Transverse colon (tissue), 4 donors: ENCODE measurements at regions not wholly inside any gene's neighbourhood (a gene's known extent, or its start where the extent isn't known, plus 50 kb on each side); places are given as distances from the start of the nearest gene placed in this dataset.

ENCODE experiments used
- DNase-seq: peaks from one replicate; pipeline ENCODE4 v3.0.0-alpha.2; 2019
- H3K27ac ChIP-seq, 4 donors: fragments of 200-600 bp; sonication (generic); 2 replicates each; pipeline ENCODE4 v1.5.1; 2016 to 2018; ENCODE audit warnings: inconsistent platforms in 4 of 4
- H3K27me3 ChIP-seq: fragments of 200-600 bp; sonication (generic); 2 replicates; pipeline ENCODE4 v1.5.1; 2017; ENCODE audit warnings: inconsistent platforms
- H3K36me3 ChIP-seq, 4 donors: fragments of 200-600 bp; sonication (generic); 2 replicates each; pipeline ENCODE4 v1.5.1; 2017 to 2019; ENCODE audit warnings: inconsistent platforms in 4 of 4
- H3K4me1 ChIP-seq, 4 donors: fragments of 200-600 bp; sonication (generic); 2 replicates each; pipeline ENCODE4 v1.5.1; 2017 to 2020; ENCODE audit warnings: inconsistent platforms in 4 of 4
- H3K4me3 ChIP-seq, 4 donors: fragments of 200-600 bp; sonication (generic); 1 replicate in 1 of 4; 2 replicates in 3 of 4; pipeline versions ENCODE4 v1.5.1 to v1.6.1; 2017 to 2019; ENCODE audit warnings: inconsistent platforms in 4 of 4
- H3K9me3 ChIP-seq, 2 donors: fragments of 200-600 bp; sonication (generic); 2 replicates each; pipeline ENCODE4 v1.5.1; 2017 to 2019; ENCODE audit warnings: inconsistent platforms in 2 of 2
- EP300 ChIP-seq: sonication (generic); formaldehyde crosslinking; IDR thresholded peaks from one replicate; pipeline ENCODE4 v1.6.1; 2017; ENCODE audit warnings: antibody characterized with exemption, low read depth
- POLR2A ChIP-seq: fragments of 450-650 bp; IDR thresholded peaks from one replicate; pipeline ENCODE4 v1.6.1; 2016; ENCODE audit warnings: antibody characterized with exemption, mild to moderate bottlenecking, moderate library complexity
- POLR2AphosphoS5 ChIP-seq, 3 donors: sonication (generic); formaldehyde crosslinking; IDR thresholded peaks; one replicate each; pipeline ENCODE4 v1.6.1; 2016; ENCODE audit warnings: antibody characterized with exemption in 3 of 3
- WGBS, 2 donors: methylation state at CpG; one replicate each; pipeline ENCODE4 v1.1.5; 2018; ENCODE audit warnings: low coverage in 1 of 2; 5-methylcytosine and 5-hydroxymethylcytosine counted together
- in situ Hi-C, 4 donors: fragments of 200-750 bp; cut with MboI; loops; one replicate each; pipeline versions ENCODE4 v1.15.0 to v1.15.1; 2017; ENCODE audit warnings: low sequenced_read_pairs in 3 of 4, low pct_ligation_motif_present in 1 of 4, low pct_unique_long_range_greater_than_20kb in 1 of 4
- intact Hi-C: fragments of 100-400 bp; cut with DNase I; formaldehyde crosslinking; loops from one replicate; pipeline ENCODE4 v1.15.1; 2023; ENCODE audit warnings: low total_unique reads
- TF ChIP-seq, protein P1 (sequence below), 5 experiments: fragments of 200-600 bp in 3 of 5; fragments of 450-650 bp in 2 of 5; sonication (generic) in 3 of 5; IDR thresholded peaks; 1 replicate in 2 of 5; 2 replicates in 3 of 5; pipeline ENCODE4 v1.5.1; 2016 to 2017; ENCODE audit warnings: antibody characterized with exemption in 5 of 5, inconsistent platforms in 3 of 5, mild to moderate bottlenecking in 2 of 5, moderate library complexity in 1 of 5

DNA sequence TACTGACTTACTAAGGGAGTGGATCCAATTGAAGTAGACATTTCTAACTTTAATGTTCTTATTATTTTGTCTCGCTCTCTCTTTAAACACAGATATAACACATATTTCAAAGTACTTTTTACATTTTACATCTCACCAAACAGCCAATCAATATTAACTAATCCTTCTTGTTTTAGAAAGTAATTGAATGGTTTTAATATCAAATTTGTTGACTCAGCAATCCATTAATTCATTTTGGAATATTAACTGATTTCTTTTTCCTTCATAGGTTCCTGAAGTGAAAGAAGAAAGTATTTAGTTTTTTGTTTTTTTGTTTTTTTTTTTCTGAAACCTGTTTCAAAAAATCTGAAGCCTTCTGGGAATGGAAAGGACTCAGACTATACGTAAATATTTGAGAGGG is 62.3 kb upstream of the DPYD start:
- in situ Hi-C loops: no loop called here
- no peaks in the 10 kb centered on the region for H3K9me3 ChIP-seq
- H3K36me3 ChIP-seq: no peaks in the 10 kb centered on the region
- DNase-seq: no peak
- H3K4me1 ChIP-seq: no peaks in the 10 kb centered on the region
- H3K27ac ChIP-seq: no peak overlapping the region
- WGBS, 2 donors: 95 to 100% methylated on average over 2 of the region's 2 CpGs
- intact Hi-C loops: no loop called here
- TF ChIP-seq POLR2A (no peak), POLR2AphosphoS5 (IDR thresholded peaks at IDR 0.05) (no peak), EP300 (no peak)
- TF ChIP-seq, protein P1, sequence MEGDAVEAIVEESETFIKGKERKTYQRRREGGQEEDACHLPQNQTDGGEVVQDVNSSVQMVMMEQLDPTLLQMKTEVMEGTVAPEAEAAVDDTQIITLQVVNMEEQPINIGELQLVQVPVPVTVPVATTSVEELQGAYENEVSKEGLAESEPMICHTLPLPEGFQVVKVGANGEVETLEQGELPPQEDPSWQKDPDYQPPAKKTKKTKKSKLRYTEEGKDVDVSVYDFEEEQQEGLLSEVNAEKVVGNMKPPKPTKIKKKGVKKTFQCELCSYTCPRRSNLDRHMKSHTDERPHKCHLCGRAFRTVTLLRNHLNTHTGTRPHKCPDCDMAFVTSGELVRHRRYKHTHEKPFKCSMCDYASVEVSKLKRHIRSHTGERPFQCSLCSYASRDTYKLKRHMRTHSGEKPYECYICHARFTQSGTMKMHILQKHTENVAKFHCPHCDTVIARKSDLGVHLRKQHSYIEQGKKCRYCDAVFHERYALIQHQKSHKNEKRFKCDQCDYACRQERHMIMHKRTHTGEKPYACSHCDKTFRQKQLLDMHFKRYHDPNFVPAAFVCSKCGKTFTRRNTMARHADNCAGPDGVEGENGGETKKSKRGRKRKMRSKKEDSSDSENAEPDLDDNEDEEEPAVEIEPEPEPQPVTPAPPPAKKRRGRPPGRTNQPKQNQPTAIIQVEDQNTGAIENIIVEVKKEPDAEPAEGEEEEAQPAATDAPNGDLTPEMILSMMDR (IDR thresholded peaks at IDR 0.05): no peak
- no peak overlapping the region for H3K4me3 ChIP-seq
- no peaks in the 10 kb centered on the region for H3K27me3 ChIP-seq

DNA sequence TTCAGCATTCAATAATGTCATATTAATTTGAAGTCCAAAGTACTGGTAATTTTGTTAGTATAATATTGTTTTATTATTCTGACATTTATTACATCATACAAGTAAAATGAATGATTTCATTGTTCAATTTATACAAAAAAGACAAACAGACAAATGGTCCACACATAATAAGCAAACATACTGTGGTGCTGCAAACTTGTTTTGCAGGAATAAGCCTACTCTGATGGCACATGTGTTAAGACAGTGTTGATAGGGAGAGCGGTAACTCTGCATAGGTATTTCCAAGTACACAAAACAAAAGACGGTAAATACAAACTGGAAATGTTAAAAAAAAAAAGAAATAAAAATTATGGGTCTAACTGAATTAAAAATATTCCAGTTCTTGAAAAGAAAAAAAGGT is 59.7 kb upstream of the DPYD start:
- WGBS, 2 donors: 37 to 68% methylated on average over 2 of the region's 2 CpGs

DNA sequence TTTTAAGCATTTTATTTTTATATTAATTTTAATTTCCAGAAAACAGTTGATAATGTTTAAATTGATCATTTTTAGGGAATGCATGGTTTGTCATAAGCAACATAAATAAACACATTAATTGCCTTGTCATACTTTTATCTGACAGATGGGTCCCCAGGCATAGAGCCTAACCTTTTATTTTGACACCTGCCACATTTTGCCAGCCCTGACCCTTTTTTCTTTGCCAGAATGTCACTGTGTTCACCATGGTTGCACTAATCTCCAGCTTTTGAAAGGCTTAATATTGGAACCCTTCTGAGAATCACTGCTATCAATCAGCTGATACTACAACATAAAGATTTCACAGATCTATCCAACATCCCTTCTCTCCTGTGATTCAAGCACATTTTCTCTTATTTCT is 56.0 kb upstream of the DPYD start:
- Histone ChIP-seq H3K27ac (no peak overlapping the region), H3K4me1 (no peaks in the 10 kb centered on the region), H3K27me3 (no peaks in the 10 kb centered on the region), H3K36me3 (no peaks in the 10 kb centered on the region), H3K4me3 (no peak overlapping the region), H3K9me3 (no peaks in the 10 kb centered on the region)
- TF ChIP-seq POLR2A (no peak), EP300 (no peak), POLR2AphosphoS5 (IDR thresholded peaks at IDR 0.05) (no peak)
- TF ChIP-seq, protein P1 (IDR thresholded peaks at IDR 0.05): no peak
- in situ Hi-C loops: no loop called here
- no peak for DNase-seq
- intact Hi-C loops: no loop called here

More for the DNA sequence above, 59.7 kb upstream of the DPYD start:
- H3K27ac ChIP-seq: no peak overlapping the region
- H3K9me3 ChIP-seq: no peaks in the 10 kb centered on the region
- no peaks in the 10 kb centered on the region for H3K27me3 ChIP-seq
- H3K36me3 ChIP-seq: no peaks in the 10 kb centered on the region
- in situ Hi-C loops: no loop called here
- no peaks in the 10 kb centered on the region for H3K4me1 ChIP-seq
- DNase-seq: no peak
- H3K4me3 ChIP-seq: no peak overlapping the region
- intact Hi-C loops: no loop called here
- TF ChIP-seq POLR2A (no peak), EP300 (no peak), POLR2AphosphoS5 (IDR thresholded peaks at IDR 0.05) (no peak)
- TF ChIP-seq, protein P1 (IDR thresholded peaks at IDR 0.05): no peak
